HepG2 (cell line): ENCODE measurements at regions not wholly inside any gene's neighbourhood (a gene's known extent, or its start where the extent isn't known, plus 50 kb on each side); places are given as distances from the start of the nearest gene placed in this dataset.

Experiments
- ATAC-seq: fragments of 200-7000 bp; cut with Tn5 transposase; 3 replicates; pipeline ENCODE4 v1.9.1; 2020; ENCODE audit warnings: mild to moderate bottlenecking, moderate library complexity
- BruUV-seq: library from RNA; stranded (reverse); fragments of 400-500 nt; replicated peaks from 2 replicates; lab custom pipeline; 2021; lab: Mats Ljungman, UMichigan
- CTCF ChIA-PET: fragments of 300-600 bp; formaldehyde crosslinking; extraction: SDS; loops from one replicate; lab custom pipeline; 2021; ENCODE audit warnings: low total read pairs, inconsistent platforms, low intra/inter-chr PET ratio; lab: Yijun Ruan, JAX
- POLR2A ChIA-PET: fragments of 350-600 bp; sonication (Branson Sonifier 250); formaldehyde crosslinking; loops from one replicate; lab custom pipeline; 2020; ENCODE audit warnings: antibody characterized with exemption, inconsistent platforms; lab: Yijun Ruan, JAX
- DNase-seq: peaks from one replicate; pipeline ENCODE4 v3.0.0-alpha.2; 2015; ENCODE audit warnings: low spot score
- FAIRE-seq: peaks from 3 replicates; lab custom pipeline; 2011; peaks lifted over from hg19 to GRCh38; lab: Jason Lieb, UNC
- H2AFZ ChIP-seq: one replicate; pipeline ENCODE4 v1.6.1; 2011; ENCODE audit warnings: low read length, inconsistent platforms
- H3K27ac ChIP-seq: fragments of 300-600 bp; 3 replicates; pipeline ENCODE4 v1.8.0; 2011; ENCODE audit warnings: mixed run types, mild to moderate bottlenecking, mixed read lengths, low read length, inconsistent platforms; ENCODE audit not compliant: insufficient read depth; ENCODE audit errors: extremely low read length
- H3K27me3 ChIP-seq, 2 experiments: fragments of 200-600 bp in 1 of 2; 2 replicates in 1 of 2; 3 replicates in 1 of 2; pipeline versions ENCODE4 v1.6.0 to v1.8.0; 2011; ENCODE audit warnings: low read length in 2 of 2, mild to moderate bottlenecking in 2 of 2, moderate library complexity in 2 of 2, inconsistent platforms in 1 of 2; ENCODE audit not compliant: insufficient read depth in 2 of 2, control insufficient read depth in 1 of 2
- H3K36me3 ChIP-seq, 2 experiments: fragments of 200-600 bp in 1 of 2; replicated peaks in 1 of 2; 2 replicates in 1 of 2; 3 replicates in 1 of 2; pipeline versions ENCODE4 v1.5.1 to v1.8.0; 2011; ENCODE audit warnings: low read length in 2 of 2, inconsistent platforms in 1 of 2; ENCODE audit not compliant: insufficient read depth in 2 of 2, control insufficient read depth in 1 of 2
- H3K4me1 ChIP-seq: 2 replicates; pipeline ENCODE4 v1.5.1; 2012; ENCODE audit warnings: low read length, inconsistent platforms; ENCODE audit not compliant: insufficient read depth
- H3K4me2 ChIP-seq: 2 replicates; pipeline ENCODE4 v1.6.0; 2011; ENCODE audit warnings: low read depth, low read length, inconsistent platforms
- H3K4me3 ChIP-seq, 3 experiments: fragments of 200-600 bp in 1 of 3; sonication (generic), shearing (Covaris generic) in 1 of 3; replicated peaks in 1 of 3; 2 replicates each; pipeline ENCODE4 v1.5.1; 2011 to 2016; ENCODE audit warnings: low read length in 3 of 3, inconsistent platforms in 2 of 3, low read depth in 2 of 3, mild to moderate bottlenecking in 2 of 3, control low read depth in 1 of 3, mixed read lengths in 1 of 3; ENCODE audit not compliant: insufficient read depth in 1 of 3
- H3K79me2 ChIP-seq: one replicate; pipeline ENCODE4 v1.6.1; 2011; ENCODE audit warnings: low read length, inconsistent platforms; ENCODE audit not compliant: insufficient read depth
- H3K9ac ChIP-seq: 2 replicates; pipeline ENCODE4 v1.6.0; 2011; ENCODE audit warnings: mild to moderate bottlenecking, low read depth, low read length, inconsistent platforms; ENCODE audit not compliant: insufficient read depth
- H3K9me3 ChIP-seq: 2 replicates; pipeline ENCODE4 v1.5.1; 2012; ENCODE audit warnings: mild to moderate bottlenecking, low read length
- H4K20me1 ChIP-seq: 2 replicates; pipeline ENCODE4 v1.6.0; 2011; ENCODE audit warnings: inconsistent platforms, mild to moderate bottlenecking, low read length, moderate library complexity; ENCODE audit not compliant: insufficient read depth
- CREB1 ChIP-seq, 2 experiments: fragments of 450-650 bp in 1 of 2; IDR thresholded peaks; 2 replicates each; pipeline ENCODE4 v1.6.1; 2016 to 2017; ENCODE audit warnings: control low read depth in 1 of 2, mild to moderate bottlenecking in 1 of 2, missing compliant biosample characterization in 1 of 2, missing genetic modification characterization in 1 of 2
- GABPA ChIP-seq, 2 experiments: IDR thresholded peaks; 2 replicates each; pipeline ENCODE4 v1.6.1; 2011 to 2016; ENCODE audit warnings: low read depth in 2 of 2, low read length in 1 of 2, missing biosample characterization in 1 of 2, missing genetic modification characterization in 1 of 2
- SIX4 ChIP-seq: sonication (generic); formaldehyde crosslinking; IDR thresholded peaks from 2 replicates; pipeline ENCODE4 v1.4.0; 2020; ENCODE audit warnings: missing genetic modification reagents
- ZNF333 ChIP-seq: sonication (generic); formaldehyde crosslinking; IDR thresholded peaks from 2 replicates; pipeline ENCODE4 v1.4.0; 2020; ENCODE audit warnings: mild to moderate bottlenecking, missing genetic modification reagents, borderline replicate concordance
- ZNF775 ChIP-seq: sonication (generic); formaldehyde crosslinking; IDR thresholded peaks from 2 replicates; pipeline ENCODE4 v1.4.0; 2020; ENCODE audit warnings: missing genetic modification reagents, mild to moderate bottlenecking, moderate library complexity, borderline replicate concordance
- WGBS: methylation state at CpG from one replicate; pipeline ENCODE4 v1.1.6; 2017; ENCODE audit warnings: low lambda C conversion rate; 5-methylcytosine and 5-hydroxymethylcytosine counted together
- in situ Hi-C: cut with HindIII; loops from 2 replicates; pipeline ENCODE4 v1.10.0; 2017; ENCODE audit warnings: low pct_unique_long_range_greater_than_20kb; ENCODE audit not compliant: extremely low pct_ligation_motif_present
- intact Hi-C: fragments of 100-400 bp; cut with micrococcal nuclease; formaldehyde crosslinking; loops from one replicate; pipeline ENCODE4 v1.10.0; 2022; ENCODE audit not compliant: unreplicated experiment
- TF ChIP-seq, protein P1 (sequence below): sonication (generic); formaldehyde crosslinking; IDR thresholded peaks from 2 replicates; pipeline ENCODE4 v1.4.0; 2020; ENCODE audit warnings: missing genetic modification reagents, borderline replicate concordance
- TF ChIP-seq, protein P2 (sequence below): sonication (generic); formaldehyde crosslinking; IDR thresholded peaks from 2 replicates; pipeline ENCODE4 v1.4.0; 2020; ENCODE audit warnings: low read depth, mild to moderate bottlenecking, missing genetic modification reagents
- TF ChIP-seq, protein P3 (sequence below): IDR thresholded peaks from 2 replicates; pipeline ENCODE4 v1.6.1; 2012; ENCODE audit warnings: low read depth, low read length, improper control_type of control experiment

- ChIA-PET CTCF (no interaction called here), POLR2A (no interaction called here)
- BruUV-seq = no TSS peak
- no peak overlapping the region for H3K4me2 ChIP-seq
- peaks cover 0 to 3% of the 10 kb centered on the region in 2 experiments; a peak in 1 of 5 replicates for H3K27me3 ChIP-seq
- no peaks in the 10 kb centered on the region for H3K36me3 ChIP-seq
- H2AFZ ChIP-seq = no peak overlapping the region
- no peaks in the 10 kb centered on the region for H3K79me2 ChIP-seq
- H3K4me3 ChIP-seq = no peak overlapping the region
- in situ Hi-C loops (loop anchor here (5.0 kb wide), 1 partner anchor 603 kb away; no protein-coding TSS in a partner anchor), intact Hi-C loops (no loop called here)
- TF ChIP-seq ZNF775 (CRISPR knock-in tag) (no peak), CREB1 (IDR thresholded peaks at IDR 0.05) (peak; percentile 70), CREB1 (CRISPR knock-in tag; IDR thresholded peaks at IDR 0.05) (no peak)
- ATAC-seq (no peak), FAIRE-seq (no peak), DNase-seq (no peak)
- H3K4me1 ChIP-seq = no peaks in the 10 kb centered on the region
- no peaks in the 10 kb centered on the region for H4K20me1 ChIP-seq
- no peaks in the 10 kb centered on the region for H3K9me3 ChIP-seq
- no peak overlapping the region for H3K9ac ChIP-seq
- WGBS = 69% methylated on average over 4 of the region's 4 CpGs
- H3K27ac ChIP-seq = no peak overlapping the region
Observed at GRCh38 chr2:191559569-191559968, 118.4 kb upstream of the NABP1 start.

- peaks cover 0 to 3% of the 10 kb centered on the region in 2 experiments; a peak in 1 of 5 replicates for H3K27me3 ChIP-seq
- BruUV-seq = no TSS peak
- H3K79me2 ChIP-seq = no peaks in the 10 kb centered on the region
- FAIRE-seq (no peak), ATAC-seq (0 out of 3 replicates have a peak, but pooled peaks have one; percentile 23), DNase-seq (no peak)
- H2AFZ ChIP-seq = no peak overlapping the region
- WGBS = 50% methylated on average over 13 of the region's 13 CpGs
- peaks cover 4% of the 10 kb centered on the region for H3K4me1 ChIP-seq
- POLR2A ChIA-PET = no interaction called here
- H3K27ac ChIP-seq = no peak overlapping the region
- in situ Hi-C loops = no loop called here
- no peaks in the 10 kb centered on the region for H3K9me3 ChIP-seq
- no peak overlapping the region for H3K4me2 ChIP-seq
- intact Hi-C loops = no loop called here
- H3K9ac ChIP-seq = no peak overlapping the region
- no peak overlapping the region for H3K4me3 ChIP-seq
- H3K36me3 ChIP-seq = no peaks in the 10 kb centered on the region
- CTCF ChIA-PET = no interaction called here
- H4K20me1 ChIP-seq = no peaks in the 10 kb centered on the region
- TF ChIP-seq, protein P1, sequence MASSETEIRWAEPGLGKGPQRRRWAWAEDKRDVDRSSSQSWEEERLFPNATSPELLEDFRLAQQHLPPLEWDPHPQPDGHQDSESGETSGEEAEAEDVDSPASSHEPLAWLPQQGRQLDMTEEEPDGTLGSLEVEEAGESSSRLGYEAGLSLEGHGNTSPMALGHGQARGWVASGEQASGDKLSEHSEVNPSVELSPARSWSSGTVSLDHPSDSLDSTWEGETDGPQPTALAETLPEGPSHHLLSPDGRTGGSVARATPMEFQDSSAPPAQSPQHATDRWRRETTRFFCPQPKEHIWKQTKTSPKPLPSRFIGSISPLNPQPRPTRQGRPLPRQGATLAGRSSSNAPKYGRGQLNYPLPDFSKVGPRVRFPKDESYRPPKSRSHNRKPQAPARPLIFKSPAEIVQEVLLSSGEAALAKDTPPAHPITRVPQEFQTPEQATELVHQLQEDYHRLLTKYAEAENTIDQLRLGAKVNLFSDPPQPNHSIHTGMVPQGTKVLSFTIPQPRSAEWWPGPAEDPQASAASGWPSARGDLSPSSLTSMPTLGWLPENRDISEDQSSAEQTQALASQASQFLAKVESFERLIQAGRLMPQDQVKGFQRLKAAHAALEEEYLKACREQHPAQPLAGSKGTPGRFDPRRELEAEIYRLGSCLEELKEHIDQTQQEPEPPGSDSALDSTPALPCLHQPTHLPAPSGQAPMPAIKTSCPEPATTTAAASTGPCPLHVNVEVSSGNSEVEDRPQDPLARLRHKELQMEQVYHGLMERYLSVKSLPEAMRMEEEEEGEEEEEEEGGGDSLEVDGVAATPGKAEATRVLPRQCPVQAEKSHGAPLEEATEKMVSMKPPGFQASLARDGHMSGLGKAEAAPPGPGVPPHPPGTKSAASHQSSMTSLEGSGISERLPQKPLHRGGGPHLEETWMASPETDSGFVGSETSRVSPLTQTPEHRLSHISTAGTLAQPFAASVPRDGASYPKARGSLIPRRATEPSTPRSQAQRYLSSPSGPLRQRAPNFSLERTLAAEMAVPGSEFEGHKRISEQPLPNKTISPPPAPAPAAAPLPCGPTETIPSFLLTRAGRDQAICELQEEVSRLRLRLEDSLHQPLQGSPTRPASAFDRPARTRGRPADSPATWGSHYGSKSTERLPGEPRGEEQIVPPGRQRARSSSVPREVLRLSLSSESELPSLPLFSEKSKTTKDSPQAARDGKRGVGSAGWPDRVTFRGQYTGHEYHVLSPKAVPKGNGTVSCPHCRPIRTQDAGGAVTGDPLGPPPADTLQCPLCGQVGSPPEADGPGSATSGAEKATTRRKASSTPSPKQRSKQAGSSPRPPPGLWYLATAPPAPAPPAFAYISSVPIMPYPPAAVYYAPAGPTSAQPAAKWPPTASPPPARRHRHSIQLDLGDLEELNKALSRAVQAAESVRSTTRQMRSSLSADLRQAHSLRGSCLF (CRISPR knock-in tag) = no peak
- TF ChIP-seq GABPA (IDR thresholded peaks at IDR 0.05; ENCODE audit: low read depth, low read length) = no peak
- no peak for TF ChIP-seq GABPA (CRISPR knock-in tag; IDR thresholded peaks at IDR 0.05; ENCODE audit: low read depth)
- TF ChIP-seq ZNF333 (CRISPR knock-in tag) = no peak
- TF ChIP-seq, protein P2, sequence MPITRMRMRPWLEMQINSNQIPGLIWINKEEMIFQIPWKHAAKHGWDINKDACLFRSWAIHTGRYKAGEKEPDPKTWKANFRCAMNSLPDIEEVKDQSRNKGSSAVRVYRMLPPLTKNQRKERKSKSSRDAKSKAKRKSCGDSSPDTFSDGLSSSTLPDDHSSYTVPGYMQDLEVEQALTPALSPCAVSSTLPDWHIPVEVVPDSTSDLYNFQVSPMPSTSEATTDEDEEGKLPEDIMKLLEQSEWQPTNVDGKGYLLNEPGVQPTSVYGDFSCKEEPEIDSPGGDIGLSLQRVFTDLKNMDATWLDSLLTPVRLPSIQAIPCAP (CRISPR knock-in tag) = no peak
- TF ChIP-seq SIX4 (CRISPR knock-in tag) = no peak
- TF ChIP-seq, protein P3, sequence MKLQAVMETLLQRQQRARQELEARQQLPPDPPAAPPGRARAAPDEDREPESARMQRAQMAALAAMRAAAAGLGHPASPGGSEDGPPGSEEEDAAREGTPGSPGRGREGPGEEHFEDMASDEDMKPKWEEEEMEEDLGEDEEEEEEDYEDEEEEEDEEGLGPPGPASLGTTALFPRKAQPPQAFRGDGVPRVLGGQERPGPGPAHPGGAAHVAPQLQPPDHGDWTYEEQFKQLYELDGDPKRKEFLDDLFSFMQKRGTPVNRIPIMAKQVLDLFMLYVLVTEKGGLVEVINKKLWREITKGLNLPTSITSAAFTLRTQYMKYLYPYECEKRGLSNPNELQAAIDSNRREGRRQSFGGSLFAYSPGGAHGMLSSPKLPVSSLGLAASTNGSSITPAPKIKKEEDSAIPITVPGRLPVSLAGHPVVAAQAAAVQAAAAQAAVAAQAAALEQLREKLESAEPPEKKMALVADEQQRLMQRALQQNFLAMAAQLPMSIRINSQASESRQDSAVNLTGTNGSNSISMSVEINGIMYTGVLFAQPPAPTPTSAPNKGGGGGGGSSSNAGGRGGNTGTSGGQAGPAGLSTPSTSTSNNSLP = no peak
Observed at GRCh38 chr2:191560411-191560980, 117.4 kb upstream of the NABP1 start.
